GM23338 (cell line): ENCODE measurements at regions not wholly inside any gene's neighbourhood (a gene's known extent, or its start where the extent isn't known, plus 50 kb on each side); places are given as distances from the start of the nearest gene placed in this dataset.

Experiments used
- EZH2 ChIP-seq: fragments of 200-600 bp; sonication (generic); IDR thresholded peaks from one replicate; pipeline ENCODE4 v1.8.0; 2017; ENCODE audit warnings: antibody characterized with exemption, mild to moderate bottlenecking, low read depth; ENCODE audit not compliant: unreplicated experiment
- EZH2phosphoT487 ChIP-seq: fragments of 200-600 bp; sonication (generic); IDR thresholded peaks from one replicate; pipeline ENCODE4 v1.8.1; 2018; ENCODE audit warnings: antibody characterized with exemption; ENCODE audit not compliant: unreplicated experiment
- POLR2AphosphoS5 ChIP-seq: IDR thresholded peaks from 2 replicates; pipeline ENCODE4 v1.6.1; 2016; ENCODE audit warnings: antibody characterized with exemption, low read depth
- TF ChIP-seq, protein P1 (sequence below): IDR thresholded peaks from one replicate; pipeline ENCODE4 v1.6.1; 2018; ENCODE audit warnings: antibody characterized with exemption; ENCODE audit not compliant: unreplicated experiment
- TF ChIP-seq, protein P2 (sequence below), 2 experiments: fragments of 200-600 bp in 1 of 2; sonication (generic) in 1 of 2; conservative IDR thresholded peaks; 2 replicates each; pipeline versions ENCODE4 v1.5.1 to v1.6.1; 2016 to 2017; ENCODE audit warnings: antibody characterized with exemption in 2 of 2, low read depth in 2 of 2, mild to moderate bottlenecking in 2 of 2, moderate library complexity in 1 of 2

DNA sequence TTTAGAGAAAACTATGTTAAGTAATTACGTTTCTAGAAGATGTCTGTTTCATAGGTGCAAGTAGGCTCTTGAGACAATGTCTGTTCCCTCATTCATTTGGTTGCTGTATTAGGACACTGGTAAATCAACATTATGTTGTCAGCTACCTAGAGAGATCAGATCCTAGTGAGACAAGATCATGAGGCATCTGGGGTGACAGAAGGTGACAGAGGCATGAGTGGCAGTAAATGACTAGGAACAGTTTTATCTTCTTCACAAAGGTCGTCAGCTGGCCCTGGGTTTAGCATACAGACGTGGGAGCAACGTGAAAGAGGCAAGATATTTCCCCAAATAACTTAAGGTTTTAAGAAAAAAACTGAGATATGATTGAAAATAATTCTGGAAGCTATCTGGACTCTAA, 1926.3 kb upstream of the WWC1 start:
- TF ChIP-seq POLR2AphosphoS5 (no peak), EZH2 (no peak), EZH2phosphoT487 (no peak)
- TF ChIP-seq, protein P1, sequence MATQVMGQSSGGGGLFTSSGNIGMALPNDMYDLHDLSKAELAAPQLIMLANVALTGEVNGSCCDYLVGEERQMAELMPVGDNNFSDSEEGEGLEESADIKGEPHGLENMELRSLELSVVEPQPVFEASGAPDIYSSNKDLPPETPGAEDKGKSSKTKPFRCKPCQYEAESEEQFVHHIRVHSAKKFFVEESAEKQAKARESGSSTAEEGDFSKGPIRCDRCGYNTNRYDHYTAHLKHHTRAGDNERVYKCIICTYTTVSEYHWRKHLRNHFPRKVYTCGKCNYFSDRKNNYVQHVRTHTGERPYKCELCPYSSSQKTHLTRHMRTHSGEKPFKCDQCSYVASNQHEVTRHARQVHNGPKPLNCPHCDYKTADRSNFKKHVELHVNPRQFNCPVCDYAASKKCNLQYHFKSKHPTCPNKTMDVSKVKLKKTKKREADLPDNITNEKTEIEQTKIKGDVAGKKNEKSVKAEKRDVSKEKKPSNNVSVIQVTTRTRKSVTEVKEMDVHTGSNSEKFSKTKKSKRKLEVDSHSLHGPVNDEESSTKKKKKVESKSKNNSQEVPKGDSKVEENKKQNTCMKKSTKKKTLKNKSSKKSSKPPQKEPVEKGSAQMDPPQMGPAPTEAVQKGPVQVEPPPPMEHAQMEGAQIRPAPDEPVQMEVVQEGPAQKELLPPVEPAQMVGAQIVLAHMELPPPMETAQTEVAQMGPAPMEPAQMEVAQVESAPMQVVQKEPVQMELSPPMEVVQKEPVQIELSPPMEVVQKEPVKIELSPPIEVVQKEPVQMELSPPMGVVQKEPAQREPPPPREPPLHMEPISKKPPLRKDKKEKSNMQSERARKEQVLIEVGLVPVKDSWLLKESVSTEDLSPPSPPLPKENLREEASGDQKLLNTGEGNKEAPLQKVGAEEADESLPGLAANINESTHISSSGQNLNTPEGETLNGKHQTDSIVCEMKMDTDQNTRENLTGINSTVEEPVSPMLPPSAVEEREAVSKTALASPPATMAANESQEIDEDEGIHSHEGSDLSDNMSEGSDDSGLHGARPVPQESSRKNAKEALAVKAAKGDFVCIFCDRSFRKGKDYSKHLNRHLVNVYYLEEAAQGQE = no peak
- TF ChIP-seq, protein P2, sequence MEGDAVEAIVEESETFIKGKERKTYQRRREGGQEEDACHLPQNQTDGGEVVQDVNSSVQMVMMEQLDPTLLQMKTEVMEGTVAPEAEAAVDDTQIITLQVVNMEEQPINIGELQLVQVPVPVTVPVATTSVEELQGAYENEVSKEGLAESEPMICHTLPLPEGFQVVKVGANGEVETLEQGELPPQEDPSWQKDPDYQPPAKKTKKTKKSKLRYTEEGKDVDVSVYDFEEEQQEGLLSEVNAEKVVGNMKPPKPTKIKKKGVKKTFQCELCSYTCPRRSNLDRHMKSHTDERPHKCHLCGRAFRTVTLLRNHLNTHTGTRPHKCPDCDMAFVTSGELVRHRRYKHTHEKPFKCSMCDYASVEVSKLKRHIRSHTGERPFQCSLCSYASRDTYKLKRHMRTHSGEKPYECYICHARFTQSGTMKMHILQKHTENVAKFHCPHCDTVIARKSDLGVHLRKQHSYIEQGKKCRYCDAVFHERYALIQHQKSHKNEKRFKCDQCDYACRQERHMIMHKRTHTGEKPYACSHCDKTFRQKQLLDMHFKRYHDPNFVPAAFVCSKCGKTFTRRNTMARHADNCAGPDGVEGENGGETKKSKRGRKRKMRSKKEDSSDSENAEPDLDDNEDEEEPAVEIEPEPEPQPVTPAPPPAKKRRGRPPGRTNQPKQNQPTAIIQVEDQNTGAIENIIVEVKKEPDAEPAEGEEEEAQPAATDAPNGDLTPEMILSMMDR (conservative IDR thresholded peaks at IDR 0.05; ENCODE audit: low read depth in 2 of 2) = no peak
